Stimulated activated naive CD8-positive, alpha-beta T cell treated with anti-CD3 and anti-CD28 coated beads, Interleukin-15, Interleukin-2, amounts not matched to agents 100 U/mL and 50 U/mL, for 24 hours (primary cell): ENCODE measurements at regions not wholly inside any gene's neighbourhood (a gene's known extent, or its start where the extent isn't known, plus 50 kb on each side); places are given as distances from the start of the nearest gene placed in this dataset.

Experiments used
- ATAC-seq: fragments of 150-1000 bp; cut with Tn5 transposase; one replicate; pipeline ENCODE4 v1.10.0; 2021
- DNase-seq: peaks from one replicate; pipeline ENCODE4 v3.0.0; 2021

DNA sequence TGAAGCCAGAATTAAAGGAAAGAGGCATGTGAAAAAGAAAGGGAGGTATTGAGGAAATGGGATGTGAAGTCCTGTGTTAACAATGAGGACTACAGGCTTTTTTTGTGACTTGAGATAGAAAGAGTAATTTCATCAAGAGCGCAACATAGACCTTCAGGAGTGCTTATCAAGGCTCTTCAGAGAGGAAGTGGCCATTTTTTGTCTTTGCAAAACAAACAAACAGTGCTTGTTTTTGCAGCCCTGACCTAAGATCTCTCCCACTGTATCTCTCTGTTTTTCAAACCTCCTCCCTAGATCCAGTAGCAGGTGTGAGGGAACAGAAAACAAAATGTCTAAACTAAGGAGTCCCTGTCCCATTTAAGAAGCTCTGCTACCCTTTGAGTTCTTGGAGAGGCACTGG is 710.3 kb upstream of the MARCKS start:
- DNase-seq (no peak), ATAC-seq (no peak)

DNA sequence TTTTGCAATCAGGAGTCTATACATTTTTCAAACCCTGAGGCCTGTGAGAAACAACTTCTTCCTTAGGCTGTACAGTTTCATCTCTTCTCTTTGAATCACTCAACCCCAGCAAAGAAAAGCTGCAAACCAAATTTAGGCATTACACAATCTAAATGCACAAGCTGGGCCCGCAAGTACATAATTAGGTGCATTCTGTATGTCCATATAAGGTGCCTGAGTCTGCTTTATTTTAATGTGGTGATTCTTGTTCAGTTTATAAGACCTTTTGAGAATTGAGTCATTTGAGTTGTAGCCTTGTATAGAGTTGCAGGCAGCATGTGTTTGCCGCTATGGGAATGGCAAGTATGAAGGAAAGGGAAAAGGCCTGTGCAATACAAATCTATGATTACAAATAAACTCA is 709.6 kb upstream of the MARCKS start:
- DNase-seq = no peak
- ATAC-seq = no peak

DNA sequence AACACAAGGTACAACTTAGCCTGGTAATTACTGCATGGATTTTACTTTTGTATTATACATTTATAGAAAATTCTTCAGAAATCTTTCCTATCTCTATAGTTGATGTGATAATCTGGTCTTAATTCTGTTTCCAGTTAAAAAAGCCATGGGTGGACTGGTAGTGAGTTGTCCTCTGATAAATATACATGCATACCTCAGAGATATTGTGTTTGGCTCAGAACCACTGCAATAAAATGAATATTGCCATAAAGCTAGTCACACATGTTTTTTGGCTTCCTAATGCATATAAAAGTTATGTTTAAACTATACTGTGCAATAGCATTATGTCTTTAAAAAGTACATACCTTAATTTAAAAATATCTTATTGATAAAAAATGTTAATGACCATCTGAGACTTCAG is 708.6 kb upstream of the MARCKS start:
- DNase-seq (no peak), ATAC-seq (no peak)

DNA sequence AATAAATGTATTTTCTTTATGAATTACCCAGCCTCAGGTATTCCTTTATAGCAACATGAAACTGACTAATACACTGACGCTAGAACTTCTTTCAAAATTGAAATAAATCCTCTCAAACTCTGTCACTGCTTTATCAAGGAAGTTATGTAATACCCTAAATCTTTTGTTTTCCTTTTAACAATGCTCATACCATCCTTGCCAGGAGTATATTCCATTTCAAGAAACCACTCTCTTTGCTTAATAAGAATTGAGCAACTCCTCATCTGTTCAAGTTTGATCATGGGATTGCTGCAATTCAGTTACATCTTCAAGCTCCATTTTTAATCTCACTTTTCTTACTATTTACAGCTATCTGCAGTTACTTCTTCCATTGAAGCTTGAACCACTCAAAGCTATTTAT is 707.6 kb upstream of the MARCKS start:
- no peak for ATAC-seq
- DNase-seq = no peak

DNA sequence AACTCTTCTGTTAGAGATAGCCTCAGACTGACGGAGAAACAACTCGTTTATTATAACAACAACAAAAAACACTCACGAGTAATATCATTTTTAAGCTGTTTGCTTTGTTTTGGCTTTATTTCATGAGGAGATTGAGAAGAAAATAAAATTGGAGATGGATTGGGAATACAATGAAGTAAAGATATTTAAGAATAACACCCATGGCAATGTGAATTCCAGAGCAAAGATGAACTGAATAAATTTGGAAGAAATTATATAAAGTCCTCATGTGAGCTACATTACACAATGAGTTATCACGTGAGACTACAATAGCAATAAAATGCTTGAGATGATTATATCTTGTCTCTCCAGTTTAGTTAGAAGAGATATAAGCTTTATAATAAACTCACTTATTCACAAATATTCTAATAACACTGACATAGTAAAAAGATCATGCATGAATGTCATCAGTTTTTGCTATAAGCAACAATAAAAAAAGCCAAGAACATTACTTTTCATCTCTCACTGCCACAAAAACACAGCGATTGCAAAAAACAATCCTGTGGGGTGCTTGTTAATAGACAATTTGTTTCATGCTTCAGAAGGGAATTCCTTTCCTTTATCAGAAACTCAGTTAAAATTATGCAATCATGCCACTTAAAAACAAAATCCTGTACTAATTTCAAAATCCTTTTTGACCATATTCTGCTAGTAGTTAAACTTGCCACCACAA is 696.7 kb upstream of the MARCKS start:
- no peak for DNase-seq
- no peak for ATAC-seq

DNA sequence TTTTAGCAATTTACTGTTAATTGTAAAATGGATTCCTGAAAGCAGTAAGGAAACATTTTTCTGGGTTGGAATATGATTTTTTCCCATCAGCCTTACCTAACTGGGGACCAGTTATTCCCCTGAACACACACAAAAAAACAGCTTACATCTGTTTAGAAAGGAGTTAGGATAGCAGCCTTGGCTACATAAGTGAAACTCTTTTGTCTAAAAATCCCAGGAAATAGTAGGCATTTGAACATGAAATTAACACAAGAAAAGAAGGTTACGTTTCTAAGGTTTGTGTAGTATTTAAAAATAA is 696.2 kb upstream of the MARCKS start:
- DNase-seq = no peak
- ATAC-seq = no peak

DNA sequence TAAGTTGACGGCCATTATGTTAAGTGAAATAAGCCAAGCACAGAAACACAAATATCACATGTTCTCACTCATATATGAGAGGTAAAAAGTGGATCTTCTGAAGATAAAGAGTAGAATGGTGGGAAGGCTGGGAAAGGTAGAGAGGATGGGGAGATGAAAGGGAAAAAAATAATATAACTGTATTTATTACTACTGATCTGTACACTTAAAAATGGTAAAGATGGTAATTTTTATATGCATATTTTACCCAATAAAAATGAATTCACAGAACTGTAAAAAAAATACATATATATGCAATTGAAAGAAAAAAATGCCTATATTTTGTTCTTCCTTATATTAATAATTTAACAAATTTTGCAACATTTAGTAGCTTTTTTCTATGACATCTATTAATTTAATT is 694.4 kb upstream of the MARCKS start:
- DNase-seq (no peak), ATAC-seq (no peak)

DNA sequence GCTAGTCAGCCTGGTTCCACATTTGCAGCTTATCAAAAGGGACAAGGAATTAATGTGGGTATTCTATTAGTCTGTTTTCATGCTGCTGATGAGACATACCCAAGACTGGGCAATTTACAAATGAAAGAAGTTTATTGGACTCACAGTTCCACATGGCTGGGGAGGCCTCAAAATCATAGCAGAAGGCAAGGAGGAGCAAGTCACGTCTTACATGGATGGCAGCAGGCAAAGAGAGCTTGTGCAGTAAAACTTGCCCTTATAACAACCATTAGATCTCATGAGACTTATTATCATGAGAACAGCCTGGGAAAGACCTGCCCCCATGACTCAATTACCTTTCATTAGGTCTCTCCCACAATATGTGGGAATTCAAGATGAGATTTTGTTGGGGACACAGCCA is 689.1 kb upstream of the MARCKS start:
- DNase-seq (no peak), ATAC-seq (no peak)

DNA sequence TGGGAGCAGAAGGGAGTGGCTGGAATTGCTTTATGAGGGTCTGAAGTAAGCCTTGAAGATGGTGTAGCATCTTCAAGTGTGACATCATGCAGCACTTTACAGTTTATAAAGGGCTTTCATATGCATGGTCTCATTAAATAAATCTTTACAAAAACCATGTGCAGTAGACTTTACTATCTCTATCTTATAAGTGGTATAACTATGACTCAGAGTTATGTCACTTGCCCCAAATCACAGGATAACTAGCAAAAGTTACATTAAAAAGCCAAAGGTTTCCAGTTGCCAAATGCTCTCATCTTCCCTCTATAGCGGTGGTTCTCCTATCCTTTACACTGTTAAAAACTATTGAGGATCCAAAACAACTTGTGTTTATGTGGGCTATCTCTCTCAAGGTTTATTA is 687.7 kb upstream of the MARCKS start:
- DNase-seq = no peak
- no peak for ATAC-seq

DNA sequence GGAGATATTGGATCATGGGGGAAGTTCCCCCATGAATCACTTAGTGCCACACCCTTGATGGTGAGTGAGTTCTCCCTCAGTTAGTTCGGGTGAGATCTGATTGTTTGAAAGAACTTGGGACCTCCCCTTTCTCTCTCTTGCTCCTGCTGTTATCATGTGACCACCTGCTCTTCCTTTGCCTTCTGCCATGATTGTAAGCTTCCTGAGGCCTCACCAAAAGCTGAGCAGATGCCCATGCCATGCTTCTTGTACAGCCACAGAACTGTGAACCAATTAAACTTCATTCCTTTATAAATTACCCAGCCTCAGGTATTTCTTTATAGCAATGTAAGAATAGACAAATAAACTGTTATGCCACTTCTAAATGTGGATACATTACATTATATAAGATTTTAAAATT is 686.7 kb upstream of the MARCKS start:
- DNase-seq = no peak
- ATAC-seq = no peak

DNA sequence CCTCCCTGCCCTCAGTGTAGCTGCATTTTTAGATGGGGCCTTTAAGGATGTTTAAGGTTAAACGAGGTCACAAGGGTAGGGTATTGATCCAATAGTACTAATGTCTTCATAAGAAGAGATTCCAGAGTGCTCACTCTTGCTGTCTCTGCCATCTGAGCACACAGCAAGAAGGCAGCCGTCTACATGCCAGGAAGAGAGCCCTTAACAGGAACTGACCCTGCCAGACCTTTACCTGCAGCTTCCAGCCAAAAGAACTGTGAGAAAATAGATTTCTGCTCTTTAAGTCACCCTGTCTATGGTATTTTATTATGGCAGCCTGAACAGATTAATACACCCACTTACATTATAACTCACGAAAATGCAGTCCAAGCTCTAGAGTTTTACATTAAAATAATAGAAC is 685.3 kb upstream of the MARCKS start:
- ATAC-seq (no peak), DNase-seq (no peak)

DNA sequence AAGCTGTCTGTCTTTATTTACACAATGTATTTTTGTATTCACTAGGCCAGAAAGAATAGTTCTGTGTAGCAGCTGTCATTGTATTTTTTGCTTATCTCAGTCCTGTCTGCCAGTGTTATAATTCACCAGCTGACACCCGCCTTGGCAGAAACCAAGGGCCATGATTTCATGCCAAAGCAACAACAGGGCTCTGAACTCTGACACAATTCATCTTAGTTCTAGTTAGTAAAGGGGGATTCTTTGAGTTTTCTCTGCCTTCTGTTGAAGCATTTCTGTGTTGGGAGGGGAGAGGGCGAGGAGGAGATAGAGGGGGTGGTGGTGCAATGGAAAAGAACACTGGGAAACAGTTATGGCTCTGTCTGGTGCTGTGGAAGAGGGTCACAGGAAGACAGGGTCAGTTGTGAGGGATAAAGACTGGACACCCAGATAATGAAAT is 684.6 kb upstream of the MARCKS start:
- ATAC-seq (no peak), DNase-seq (no peak)

DNA sequence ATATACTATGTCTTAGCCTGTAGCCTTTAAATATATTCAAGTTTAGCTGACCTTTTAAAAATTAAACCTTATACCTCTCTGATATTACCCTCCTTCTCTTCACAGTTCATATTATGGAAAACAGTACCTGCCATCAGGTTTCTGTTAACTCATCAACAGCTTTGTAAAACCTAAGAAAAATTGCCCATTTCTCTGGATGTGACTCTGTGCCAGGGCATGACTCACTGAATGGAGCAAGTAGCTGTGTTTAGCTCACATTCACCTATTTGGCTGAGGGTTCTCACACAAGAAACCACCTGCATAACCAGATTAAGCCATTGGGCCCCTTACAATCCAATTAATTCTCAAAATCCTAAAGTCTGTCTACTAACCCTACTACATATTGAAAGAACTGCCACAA is 678.8 kb upstream of the MARCKS start:
- DNase-seq = no peak
- no peak for ATAC-seq

DNA sequence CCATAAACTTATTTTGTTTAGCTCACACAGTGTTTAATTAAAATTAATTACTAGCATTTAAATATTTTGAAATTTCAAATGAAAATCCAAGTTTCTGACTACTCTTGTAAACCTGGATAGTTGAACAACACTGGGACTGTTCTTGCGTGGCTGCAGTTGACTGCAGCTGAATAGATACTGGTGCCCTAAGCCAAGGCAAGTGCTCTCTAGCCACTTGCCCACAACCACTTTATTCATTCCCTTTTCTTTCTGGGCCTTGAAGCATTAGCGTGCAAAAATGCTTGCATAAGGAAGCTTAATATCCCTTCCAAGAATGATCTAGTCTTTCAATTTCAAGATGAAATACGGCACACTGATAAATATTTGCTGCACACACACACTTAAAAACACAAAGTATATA is 676.0 kb upstream of the MARCKS start:
- DNase-seq = no peak
- ATAC-seq = no peak

DNA sequence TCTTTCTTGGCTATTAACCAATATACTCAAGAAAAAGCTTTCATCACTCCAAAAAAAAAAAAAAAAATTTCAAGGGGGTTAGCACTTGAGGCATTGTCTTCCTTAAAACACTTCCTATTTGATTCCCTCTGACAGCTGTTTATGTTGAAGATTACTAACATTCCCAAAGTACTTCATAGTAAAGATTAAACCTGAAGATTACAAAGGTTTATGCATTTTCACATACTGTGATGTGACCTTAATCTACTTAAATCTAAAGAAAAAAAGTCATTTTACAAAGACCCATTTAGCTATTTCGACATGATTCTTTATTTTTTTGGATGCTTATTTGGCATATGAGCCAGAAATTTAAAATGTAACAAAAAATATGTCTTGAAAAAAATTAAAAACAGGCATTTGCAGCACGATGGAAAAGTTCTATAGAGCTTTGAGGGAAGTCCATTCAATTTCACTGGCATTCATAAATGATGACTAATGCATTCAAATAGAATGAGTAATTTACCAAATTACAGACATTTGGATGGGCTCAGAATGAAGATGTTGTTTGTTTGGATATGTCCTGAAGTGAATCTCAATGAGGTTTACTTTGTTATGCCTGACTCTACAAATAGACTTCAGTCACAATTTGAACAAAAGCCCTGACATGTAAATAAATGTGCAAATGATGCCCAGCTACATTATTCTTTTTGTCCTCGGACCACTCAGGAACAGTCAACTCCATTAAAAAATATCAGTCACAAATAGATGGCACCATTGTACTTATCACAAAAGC is 674.6 kb upstream of the MARCKS start:
- no peak for DNase-seq
- ATAC-seq = no peak

DNA sequence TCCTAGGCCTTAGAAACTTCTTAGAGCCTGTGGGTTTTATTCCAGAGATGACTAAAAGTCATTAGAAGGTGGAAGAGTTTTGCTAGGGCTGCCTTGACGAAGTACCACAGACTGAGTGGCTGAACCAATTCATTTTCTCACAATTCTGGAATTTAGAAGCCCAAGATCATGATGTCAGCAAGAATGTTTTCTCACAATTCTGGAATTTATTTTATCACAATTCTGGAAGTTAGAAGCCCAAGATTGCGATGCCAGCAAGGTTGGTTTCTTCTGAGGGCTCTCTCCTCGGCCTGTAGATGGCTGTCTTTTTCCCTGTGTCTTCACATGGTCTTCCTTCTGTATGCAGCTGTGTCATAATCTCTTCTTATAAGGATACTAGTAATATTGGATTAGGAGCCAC is 672.9 kb upstream of the MARCKS start:
- ATAC-seq (no peak), DNase-seq (no peak)

DNA sequence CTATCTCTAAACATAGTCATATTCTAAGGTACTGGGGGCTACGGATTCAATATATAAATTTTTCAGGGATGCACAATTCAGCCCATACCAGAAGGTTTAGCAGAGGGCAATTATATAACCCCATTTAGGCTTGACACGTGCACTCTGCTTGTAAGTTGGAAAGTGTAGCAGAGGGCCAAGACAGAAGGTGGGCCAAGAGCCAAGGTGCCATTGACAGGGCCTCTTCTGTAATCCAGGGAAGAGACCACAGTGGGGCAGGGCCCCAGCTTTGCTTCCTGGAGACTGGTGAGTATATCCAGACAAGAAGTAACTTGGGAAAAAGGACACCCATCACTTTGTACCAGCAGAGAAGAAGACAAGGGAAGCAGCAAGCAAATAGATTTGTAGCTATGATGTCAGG is 672.4 kb upstream of the MARCKS start:
- no peak for DNase-seq

DNA sequence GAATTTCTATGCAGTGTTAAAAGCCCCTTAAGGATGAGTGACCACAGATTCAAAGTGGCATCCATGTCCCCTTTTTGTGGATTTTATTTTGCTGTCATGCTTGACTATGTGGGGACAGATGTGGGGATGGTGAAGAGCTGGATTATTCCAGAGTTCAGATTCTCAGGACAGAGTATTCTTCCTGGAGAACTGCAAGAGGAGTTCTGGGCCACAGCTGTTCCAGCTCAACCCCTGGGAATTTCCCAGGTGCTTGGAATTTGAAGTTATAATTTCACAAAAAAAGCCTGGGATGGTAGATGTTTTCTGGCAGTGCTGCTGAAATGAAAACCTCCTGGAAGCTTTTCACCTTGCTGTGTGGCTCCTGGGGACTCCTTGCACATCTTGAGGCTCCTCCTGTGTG is 671.8 kb upstream of the MARCKS start:
- DNase-seq = no peak

More for the DNA sequence above, 672.4 kb upstream of the MARCKS start:
- ATAC-seq = no peak

DNA sequence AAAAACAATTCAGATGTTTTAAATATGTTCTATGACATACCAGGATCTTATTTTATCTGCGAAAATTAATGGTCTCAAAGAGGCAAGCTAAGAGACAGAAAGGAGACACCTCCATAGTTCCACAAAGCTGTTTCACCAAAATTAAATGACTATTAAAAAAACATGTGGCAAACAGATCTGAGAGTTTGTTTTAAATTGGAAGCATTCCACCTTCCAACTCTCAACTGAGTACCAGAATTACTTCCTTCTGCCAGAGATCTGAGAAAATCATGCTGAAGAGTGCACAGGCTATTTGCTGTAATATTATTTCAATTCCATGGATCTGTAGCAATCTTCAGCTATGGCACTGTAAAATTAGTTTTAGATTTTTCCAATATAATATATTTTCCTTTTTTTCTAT is 669.5 kb upstream of the MARCKS start:
- no peak for ATAC-seq
- DNase-seq = no peak

More for the DNA sequence above, 671.8 kb upstream of the MARCKS start:
- no peak for ATAC-seq

DNA sequence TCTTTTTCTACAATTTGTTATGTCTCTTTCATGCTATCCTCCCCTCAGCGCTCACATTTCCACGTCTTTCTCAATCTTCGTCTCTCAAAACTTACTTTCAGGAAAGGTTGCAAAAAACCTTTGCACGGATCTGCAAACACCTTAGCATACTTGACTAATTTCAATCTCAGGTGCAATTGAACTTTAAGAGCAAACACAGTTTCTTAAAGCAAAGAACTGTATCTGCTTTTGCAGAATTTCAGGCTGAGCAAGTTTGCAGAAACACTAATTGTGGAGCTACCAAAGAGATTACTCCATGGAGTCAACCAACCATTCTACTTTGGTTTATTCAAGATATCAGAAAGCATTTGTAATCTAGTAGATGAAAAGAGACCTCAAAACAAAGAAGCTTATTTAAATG is 668.2 kb upstream of the MARCKS start:
- no peak for ATAC-seq
- DNase-seq = no peak

DNA sequence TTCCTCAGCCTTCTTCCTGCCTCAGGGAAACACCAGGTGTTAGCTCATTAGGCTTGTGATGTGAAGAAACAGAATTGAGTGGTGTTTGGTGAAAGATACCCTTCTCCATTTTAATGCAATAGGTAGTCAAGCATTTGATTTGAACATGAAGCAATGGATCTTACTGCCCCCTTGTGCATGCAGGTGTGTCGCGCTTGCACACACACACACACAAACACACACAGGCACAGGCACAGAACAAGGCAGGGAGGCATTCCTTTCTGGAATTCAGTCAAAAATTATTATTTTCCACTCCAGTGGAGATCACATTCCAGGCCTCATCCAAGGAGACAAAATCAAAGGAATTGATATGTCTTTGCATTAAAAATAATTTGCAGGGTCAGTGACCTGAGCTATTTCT is 667.0 kb upstream of the MARCKS start:
- DNase-seq (no peak), ATAC-seq (no peak)

DNA sequence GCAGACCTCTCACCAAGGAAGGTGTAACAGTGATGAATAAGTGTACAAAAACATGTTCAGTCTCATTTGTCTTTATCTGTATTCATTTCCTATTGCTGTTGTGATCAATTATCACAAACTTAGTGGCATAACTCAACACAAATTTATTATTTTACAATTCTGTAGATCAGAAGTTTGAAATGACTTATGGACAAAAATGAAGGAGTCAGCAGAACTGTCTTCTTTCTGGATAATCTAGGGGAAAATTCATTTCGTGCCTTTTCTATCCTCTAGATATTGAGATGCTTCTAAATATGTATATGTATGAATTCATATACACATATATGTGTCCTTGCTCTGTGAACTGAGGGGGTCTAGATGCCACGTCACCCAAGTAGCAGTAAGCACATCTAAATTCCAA is 663.1 kb upstream of the MARCKS start:
- DNase-seq (no peak), ATAC-seq (no peak)

DNA sequence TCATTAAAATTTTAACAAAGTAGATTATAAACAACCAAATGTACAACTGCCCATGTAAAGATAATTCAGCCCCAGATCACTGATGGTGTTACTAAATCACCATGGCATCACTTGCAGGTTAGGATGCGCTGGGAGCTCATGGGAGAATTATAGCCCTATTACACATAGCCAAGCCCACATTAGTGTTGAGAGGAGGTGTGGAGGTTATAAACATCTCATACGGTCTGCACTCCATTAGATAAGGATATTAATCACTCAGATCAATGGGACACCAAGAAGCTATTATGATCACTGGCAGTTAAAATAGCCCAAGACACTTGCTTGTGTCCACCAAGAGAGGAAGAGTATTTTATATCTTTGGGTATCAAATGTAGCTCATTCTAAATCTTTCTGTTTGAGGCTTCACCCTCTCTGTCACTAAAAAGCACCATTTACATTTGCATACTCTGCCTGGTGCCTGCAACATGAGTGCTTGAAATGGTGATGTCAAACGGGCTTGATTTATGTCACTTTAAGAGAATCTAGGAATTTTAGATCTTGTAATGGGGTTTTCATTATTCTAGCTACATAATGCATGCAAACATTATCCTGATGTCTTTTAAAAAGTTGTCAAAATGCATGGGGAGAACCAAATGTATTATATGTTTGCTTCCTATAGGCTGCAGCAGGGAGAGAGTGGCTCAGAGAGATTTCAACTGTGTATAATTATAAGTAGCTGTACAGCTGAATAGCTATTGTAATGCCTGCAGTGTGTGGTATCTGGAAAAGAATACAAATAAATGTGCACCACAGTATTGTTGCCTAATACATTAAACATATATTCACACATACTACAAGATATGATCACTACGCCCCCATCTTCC is 654.1 kb upstream of the MARCKS start:
- no peak for DNase-seq
- no peak for ATAC-seq
